Limb (tissue), 2 donors: ENCODE measurements at regions not wholly inside any gene's neighbourhood (a gene's known extent, or its start where the extent isn't known, plus 50 kb on each side); places are given as distances from the start of the nearest gene placed in this dataset.

Experiments
- DNase-seq, 2 donors: peaks; one replicate each; pipeline ENCODE4 v3.0.0-alpha.2; 2016; ENCODE audit errors: extremely low spot score in 2 of 2

DNA sequence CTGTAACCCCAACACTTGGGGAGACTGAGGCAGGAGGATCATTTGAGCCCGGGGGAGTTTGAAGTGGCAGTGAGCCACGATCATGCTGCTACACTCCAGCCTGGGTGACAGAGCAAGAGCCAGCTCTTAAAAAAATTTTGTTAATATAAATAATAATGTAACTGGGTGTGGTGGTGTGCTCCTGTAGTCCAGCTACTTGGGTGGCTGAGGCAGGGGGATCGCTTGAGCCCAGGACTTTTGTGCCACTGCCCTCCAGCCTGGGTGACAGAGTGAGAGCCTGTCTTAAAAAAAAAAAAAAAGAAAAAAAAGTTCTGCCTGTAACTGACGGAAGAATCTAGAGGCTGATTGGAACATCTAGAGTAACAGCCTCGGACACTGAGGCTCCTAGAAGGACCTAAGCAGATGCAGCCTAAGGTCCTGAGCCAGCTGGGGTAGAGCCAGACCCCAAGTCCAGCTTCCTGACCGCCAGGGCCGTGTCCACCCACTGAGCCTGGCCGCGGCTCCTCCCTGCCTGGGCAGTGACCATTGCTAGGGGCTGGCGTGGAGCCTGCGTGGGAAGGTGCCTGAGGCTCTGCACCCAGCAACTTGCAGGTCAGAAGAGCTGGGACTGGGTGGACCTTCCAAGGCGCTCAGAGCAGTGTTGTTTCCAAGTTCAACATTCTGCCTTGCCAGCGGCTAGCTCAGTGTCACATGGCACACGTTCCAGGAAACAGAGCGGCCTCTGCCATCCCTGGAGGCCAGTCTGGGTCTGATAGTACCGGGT lies 209.4 kb upstream of the CIBAR2 start:
- DNase-seq: peak in 1 of 2 donors; percentile 44

DNA sequence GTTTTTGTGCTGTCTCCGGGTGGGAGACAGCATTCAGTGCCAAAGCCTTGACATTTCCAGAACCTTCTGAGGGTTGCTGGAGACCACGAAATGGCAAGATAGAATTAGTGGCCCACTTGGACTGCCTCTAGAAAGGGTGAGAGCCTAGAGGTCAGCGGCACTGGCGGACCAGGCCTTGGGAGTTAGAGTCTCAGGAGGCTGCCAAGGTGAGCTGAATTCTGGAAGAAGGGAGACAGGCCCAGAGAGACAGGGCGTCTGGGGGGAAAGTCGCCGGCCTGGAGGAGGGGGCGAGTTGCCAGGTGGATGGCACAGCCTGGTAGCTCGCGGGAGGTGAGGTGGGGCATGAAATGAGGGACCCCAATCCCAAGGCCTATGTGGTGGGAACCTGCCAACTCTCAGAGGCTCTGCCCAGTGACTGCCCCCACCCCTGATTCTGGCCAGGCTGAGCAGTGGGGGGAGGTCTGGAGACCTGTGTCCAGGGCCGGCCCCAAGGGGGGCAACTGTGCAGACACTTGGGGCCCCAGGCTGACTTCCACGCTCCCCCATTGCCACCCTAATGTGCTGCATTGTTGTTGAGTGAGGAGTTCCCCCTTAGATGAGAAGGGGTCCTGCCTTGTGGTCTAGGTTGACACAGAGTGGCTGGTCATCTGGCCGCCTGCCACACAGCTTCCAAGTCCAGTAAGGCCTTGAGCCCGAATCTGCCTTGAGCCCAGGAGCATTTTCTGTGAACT lies 211.1 kb upstream of the CIBAR2 start:
- DNase-seq: no peak

DNA sequence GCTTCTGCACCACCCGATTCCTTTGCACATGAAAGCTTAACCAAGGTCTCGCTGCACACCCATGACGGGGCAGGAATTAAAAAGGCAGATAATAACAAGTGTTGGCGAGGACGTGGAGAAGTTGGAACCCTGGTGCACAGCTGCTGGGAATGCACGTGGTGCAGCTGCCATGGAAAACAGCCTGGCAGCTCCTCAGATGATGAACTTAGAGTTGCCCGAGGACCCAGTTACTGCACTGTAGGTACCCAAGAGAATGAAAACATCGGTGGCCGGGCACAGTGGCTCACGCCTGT lies 211.6 kb upstream of the CIBAR2 start:
- DNase-seq: no peak

- DNase-seq: no peak
Observed at GRCh38 chr16:85324488-85324887, 212.2 kb upstream of the CIBAR2 start.

- DNase-seq: no peak
Observed at GRCh38 chr16:85326113-85326793, 214.0 kb upstream of the CIBAR2 start.

GRCh38 chr16:85326794-85327181 lies 214.5 kb upstream of the CIBAR2 start:
- no peak for DNase-seq

- peak; percentile 51 to 80 for DNase-seq
Observed at GRCh38 chr16:85327731-85328675, 215.7 kb upstream of the CIBAR2 start.

GRCh38 chr16:85328676-85329058 lies 216.4 kb upstream of the CIBAR2 start:
- DNase-seq: peak in 1 of 2 donors; percentile 71

GRCh38 chr16:85329059-85329812 lies 217.0 kb upstream of the CIBAR2 start:
- peak in 1 of 2 donors; percentile 61 for DNase-seq

DNA sequence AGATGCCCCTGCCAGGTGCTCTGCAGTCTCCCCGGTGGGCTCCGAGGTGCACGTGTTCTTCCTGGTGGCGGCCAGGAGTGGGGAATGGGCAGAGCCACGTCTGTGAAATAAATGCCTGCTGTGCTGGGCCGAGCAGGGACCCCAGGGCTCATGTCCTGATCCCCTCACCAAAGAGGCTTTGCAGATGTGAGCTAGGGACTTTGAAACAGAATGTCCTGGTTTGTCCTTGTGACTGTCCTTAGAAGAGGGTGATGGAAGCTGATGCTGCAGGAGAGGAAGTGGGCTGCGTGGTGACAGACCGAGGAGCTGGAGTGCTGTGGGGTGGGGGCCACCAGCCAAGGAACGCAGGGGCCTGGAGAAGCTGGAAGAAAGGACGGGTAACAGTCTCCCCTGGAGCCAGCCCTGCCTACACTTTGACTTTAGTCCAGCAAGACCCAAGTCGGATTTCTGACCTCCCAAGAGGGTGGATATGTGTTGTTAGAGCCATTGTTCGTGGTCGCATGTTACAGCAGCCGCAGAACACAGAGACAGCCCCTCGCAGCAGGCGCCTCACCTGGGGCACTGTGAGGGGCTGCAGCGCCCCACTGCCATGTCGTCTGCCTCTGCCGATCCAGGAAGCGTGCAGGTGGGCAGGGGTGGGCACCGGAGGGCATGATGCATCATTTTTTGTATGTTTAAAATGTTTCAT lies 217.9 kb upstream of the CIBAR2 start:
- no peak for DNase-seq

DNA sequence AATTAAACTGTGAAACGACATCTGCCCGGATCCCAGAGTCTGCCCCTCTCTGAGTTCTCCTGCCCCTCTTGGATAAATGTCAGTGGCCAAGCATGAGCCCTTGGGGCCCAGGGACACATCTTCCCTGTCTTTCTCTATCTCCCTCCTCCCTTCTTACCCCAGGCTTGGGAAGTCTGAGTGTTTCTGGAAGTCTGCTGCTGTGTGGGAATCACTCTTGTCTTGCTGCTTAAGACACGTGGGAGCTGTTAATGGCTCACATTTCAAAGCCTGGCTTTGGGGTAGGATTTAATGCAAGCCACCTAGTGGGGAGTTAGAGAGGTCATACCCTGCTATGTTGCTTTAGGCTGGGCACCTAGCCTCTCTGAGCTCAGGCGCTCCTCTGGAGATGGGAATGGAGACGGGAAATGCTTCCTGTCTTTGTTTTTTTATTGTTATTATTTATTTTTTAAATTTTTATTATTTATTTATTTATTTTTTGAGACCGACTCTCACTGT lies 218.5 kb upstream of the CIBAR2 start:
- peak in 1 of 2 donors; percentile 55 for DNase-seq

- DNase-seq: no peak
Observed at GRCh38 chr16:85331688-85332087, 219.4 kb upstream of the CIBAR2 start.

GRCh38 chr16:85332175-85332574 lies 219.9 kb upstream of the CIBAR2 start:
- no peak for DNase-seq

- DNase-seq: no peak
Observed at GRCh38 chr16:85333337-85333736, 221.1 kb upstream of the CIBAR2 start.

DNA sequence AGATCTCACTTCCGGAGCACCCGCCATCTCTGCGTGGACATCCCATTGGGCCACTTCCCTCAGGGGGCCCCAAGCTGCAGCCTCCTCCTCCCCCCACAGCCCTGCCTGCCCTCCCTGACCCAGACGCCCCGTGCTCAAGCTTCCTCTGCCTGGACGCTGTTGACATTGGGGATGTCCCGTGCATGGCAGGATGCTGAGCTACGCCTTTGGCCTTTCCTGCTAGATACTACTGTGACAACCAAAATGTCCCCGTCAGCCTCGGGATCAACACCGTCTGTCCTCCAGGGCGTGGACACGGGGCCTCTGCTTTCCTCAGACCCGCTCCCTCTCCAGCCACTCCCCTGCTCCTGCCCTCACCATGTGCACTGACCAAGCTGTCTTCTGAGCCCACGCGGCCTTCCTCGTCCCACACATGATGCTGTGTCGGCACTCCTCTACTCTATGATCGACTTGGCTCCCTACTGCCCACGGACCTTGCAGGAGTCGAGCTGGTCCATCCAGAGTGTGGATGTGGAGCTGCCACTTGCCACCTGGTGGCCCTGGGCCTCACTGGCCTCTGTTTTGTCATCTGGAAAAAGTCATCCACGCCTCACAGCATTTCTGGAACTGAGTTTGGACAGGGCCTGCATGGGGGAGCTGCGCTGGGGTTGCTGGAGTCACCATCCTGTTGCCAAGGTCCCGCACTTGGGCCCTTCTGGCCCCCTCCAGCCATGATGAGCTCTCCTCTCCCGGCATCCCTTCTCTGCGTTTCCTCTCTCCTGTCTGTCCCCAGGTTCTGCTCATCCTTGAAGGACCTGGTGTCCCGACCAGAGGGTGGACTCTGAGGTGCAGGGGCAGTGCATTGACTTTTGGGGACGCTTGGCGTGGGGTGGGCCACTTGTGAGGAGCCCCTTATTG lies 221.7 kb upstream of the CIBAR2 start:
- no peak for DNase-seq

DNA sequence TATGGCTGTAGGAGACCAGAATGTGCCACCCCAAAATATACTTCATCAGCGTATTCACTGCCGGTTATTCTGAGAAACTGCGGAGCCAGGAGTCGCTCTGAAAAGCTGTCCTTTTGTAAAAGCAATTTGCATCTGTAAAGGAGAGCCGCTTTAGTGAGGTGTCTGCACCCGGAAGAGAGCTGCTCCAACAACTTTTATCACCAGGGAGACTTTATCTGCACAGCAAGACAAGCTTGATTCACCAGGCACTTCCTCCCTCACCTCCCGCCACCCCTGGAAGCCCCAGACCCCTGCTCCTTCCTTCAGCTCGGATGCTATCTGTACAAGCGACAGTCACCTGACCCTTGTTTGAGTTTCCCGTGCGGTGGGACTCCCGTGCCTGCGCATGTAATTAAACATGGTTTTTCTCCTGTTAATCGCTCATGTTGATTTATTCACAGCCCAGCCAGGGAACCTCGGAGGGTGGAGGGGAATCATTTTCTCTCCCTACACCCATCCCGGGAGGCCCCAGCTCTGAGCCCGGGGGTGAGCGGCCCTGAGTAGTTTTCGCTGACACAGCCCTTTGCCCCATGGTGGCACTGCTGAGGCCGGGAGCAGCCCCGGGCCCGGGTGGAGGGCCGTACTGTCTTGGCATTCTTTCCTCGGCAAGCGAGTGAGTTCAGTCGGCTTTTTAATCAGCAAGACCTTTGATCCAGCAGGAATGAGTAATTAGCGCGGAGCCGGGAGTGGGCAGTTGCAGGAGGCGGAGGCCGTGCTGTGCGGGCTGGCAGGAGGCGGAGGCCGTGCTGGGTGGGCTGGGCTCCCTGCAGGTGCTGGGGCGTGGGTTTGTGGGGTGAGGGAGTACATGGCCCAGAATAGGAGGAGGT lies 222.7 kb upstream of the CIBAR2 start:
- DNase-seq: no peak

DNA sequence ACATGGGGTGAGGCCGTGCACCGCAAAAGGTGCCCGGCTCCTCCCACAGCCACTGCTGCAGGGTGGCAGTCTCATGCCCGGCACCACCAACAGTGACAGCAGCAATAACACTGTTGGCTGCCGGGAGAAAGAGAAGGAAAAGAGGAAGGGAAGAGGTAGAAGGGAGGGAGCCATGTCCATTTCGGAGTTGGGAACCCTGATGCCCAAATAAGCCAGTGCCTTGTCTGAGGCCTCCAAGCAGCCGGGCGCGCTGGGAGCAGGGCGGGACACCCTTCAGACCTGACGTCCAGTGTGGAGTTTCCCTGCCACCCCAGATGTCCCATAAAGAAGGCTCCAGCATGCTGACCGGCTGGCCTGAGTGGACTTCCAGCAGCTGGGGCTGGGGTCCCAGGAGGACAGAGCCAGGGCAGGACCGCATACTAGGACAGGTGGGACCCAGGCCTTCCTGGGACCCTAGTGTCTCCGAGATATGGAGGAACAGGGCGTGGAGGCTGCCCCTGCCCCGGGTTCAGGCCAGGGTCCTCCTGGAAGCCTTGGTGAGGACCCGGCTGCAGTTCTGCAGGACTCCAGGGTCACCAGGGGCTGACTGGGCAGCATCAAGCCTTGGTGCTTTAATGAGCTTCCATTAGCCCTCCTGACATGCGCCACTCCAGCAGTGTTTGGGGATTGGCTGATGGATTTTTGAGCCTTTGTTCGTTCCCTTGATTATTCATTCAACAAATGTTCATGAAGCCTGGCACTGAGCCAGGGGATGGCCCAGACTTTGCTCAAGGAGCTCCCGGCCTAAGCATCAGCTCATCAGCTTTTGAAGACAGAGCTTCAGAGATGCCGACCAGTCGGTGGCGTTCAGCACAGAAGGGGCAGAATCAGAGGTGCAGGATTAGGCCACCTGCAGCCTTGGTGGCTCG lies 223.6 kb upstream of the CIBAR2 start:
- no peak for DNase-seq
